HepG2 (cell line): ENCODE measurements at regions not wholly inside any gene's neighbourhood (a gene's known extent, or its start where the extent isn't known, plus 50 kb on each side); places are given as distances from the start of the nearest gene placed in this dataset.

Source experiments
- ATAC-seq: fragments of 200-7000 bp; cut with Tn5 transposase; 3 replicates; pipeline ENCODE4 v1.9.1; 2020; ENCODE audit warnings: mild to moderate bottlenecking, moderate library complexity
- BruUV-seq: library from RNA; stranded (reverse); fragments of 400-500 nt; replicated peaks from 2 replicates; lab custom pipeline; 2021; lab: Mats Ljungman, UMichigan
- CTCF ChIA-PET: fragments of 300-600 bp; formaldehyde crosslinking; extraction: SDS; loops from one replicate; lab custom pipeline; 2021; ENCODE audit warnings: low total read pairs, inconsistent platforms, low intra/inter-chr PET ratio; lab: Yijun Ruan, JAX
- POLR2A ChIA-PET: fragments of 350-600 bp; sonication (Branson Sonifier 250); formaldehyde crosslinking; loops from one replicate; lab custom pipeline; 2020; ENCODE audit warnings: antibody characterized with exemption, inconsistent platforms; lab: Yijun Ruan, JAX
- DNase-seq: peaks from one replicate; pipeline ENCODE4 v3.0.0-alpha.2; 2015; ENCODE audit warnings: low spot score
- FAIRE-seq: peaks from 3 replicates; lab custom pipeline; 2011; peaks lifted over from hg19 to GRCh38; lab: Jason Lieb, UNC
- H2AFZ ChIP-seq: one replicate; pipeline ENCODE4 v1.6.1; 2011; ENCODE audit warnings: low read length, inconsistent platforms
- H3K27ac ChIP-seq: fragments of 300-600 bp; 3 replicates; pipeline ENCODE4 v1.8.0; 2011; ENCODE audit warnings: mixed run types, mild to moderate bottlenecking, mixed read lengths, low read length, inconsistent platforms; ENCODE audit not compliant: insufficient read depth; ENCODE audit errors: extremely low read length
- H3K27me3 ChIP-seq, 2 experiments: fragments of 200-600 bp in 1 of 2; 2 replicates in 1 of 2; 3 replicates in 1 of 2; pipeline versions ENCODE4 v1.6.0 to v1.8.0; 2011; ENCODE audit warnings: low read length in 2 of 2, mild to moderate bottlenecking in 2 of 2, moderate library complexity in 2 of 2, inconsistent platforms in 1 of 2; ENCODE audit not compliant: insufficient read depth in 2 of 2, control insufficient read depth in 1 of 2
- H3K36me3 ChIP-seq, 2 experiments: fragments of 200-600 bp in 1 of 2; replicated peaks in 1 of 2; 2 replicates in 1 of 2; 3 replicates in 1 of 2; pipeline versions ENCODE4 v1.5.1 to v1.8.0; 2011; ENCODE audit warnings: low read length in 2 of 2, inconsistent platforms in 1 of 2; ENCODE audit not compliant: insufficient read depth in 2 of 2, control insufficient read depth in 1 of 2
- H3K4me1 ChIP-seq: 2 replicates; pipeline ENCODE4 v1.5.1; 2012; ENCODE audit warnings: low read length, inconsistent platforms; ENCODE audit not compliant: insufficient read depth
- H3K4me2 ChIP-seq: 2 replicates; pipeline ENCODE4 v1.6.0; 2011; ENCODE audit warnings: low read depth, low read length, inconsistent platforms
- H3K4me3 ChIP-seq, 3 experiments: fragments of 200-600 bp in 1 of 3; sonication (generic), shearing (Covaris generic) in 1 of 3; replicated peaks in 1 of 3; 2 replicates each; pipeline ENCODE4 v1.5.1; 2011 to 2016; ENCODE audit warnings: low read length in 3 of 3, inconsistent platforms in 2 of 3, low read depth in 2 of 3, mild to moderate bottlenecking in 2 of 3, control low read depth in 1 of 3, mixed read lengths in 1 of 3; ENCODE audit not compliant: insufficient read depth in 1 of 3
- H3K79me2 ChIP-seq: one replicate; pipeline ENCODE4 v1.6.1; 2011; ENCODE audit warnings: low read length, inconsistent platforms; ENCODE audit not compliant: insufficient read depth
- H3K9ac ChIP-seq: 2 replicates; pipeline ENCODE4 v1.6.0; 2011; ENCODE audit warnings: mild to moderate bottlenecking, low read depth, low read length, inconsistent platforms; ENCODE audit not compliant: insufficient read depth
- H3K9me3 ChIP-seq: 2 replicates; pipeline ENCODE4 v1.5.1; 2012; ENCODE audit warnings: mild to moderate bottlenecking, low read length
- H4K20me1 ChIP-seq: 2 replicates; pipeline ENCODE4 v1.6.0; 2011; ENCODE audit warnings: inconsistent platforms, mild to moderate bottlenecking, low read length, moderate library complexity; ENCODE audit not compliant: insufficient read depth
- ASH2L ChIP-seq: fragments of 300-600, 200-600 bp; sonication (generic); IDR thresholded peaks from 2 replicates; pipeline ENCODE4 v1.7.0; 2017; ENCODE audit warnings: low read depth, mild to moderate bottlenecking, moderate library complexity, mixed read lengths, low read length; ENCODE audit not compliant: insufficient read length
- BORCS8-MEF2B ChIP-seq: sonication (generic); formaldehyde crosslinking; IDR thresholded peaks from 2 replicates; pipeline ENCODE4 v1.8.0; 2022; ENCODE audit warnings: mild to moderate bottlenecking, missing genetic modification reagents
- CHCHD3 ChIP-seq: sonication (generic); formaldehyde crosslinking; IDR thresholded peaks from 2 replicates; pipeline ENCODE4 v1.8.0; 2022; ENCODE audit warnings: mild to moderate bottlenecking, missing genetic modification reagents, moderate library complexity
- ETV5 ChIP-seq: IDR thresholded peaks from 2 replicates; pipeline ENCODE4 v1.6.1; 2018; ENCODE audit warnings: missing biosample characterization, missing genetic modification reagents, inconsistent platforms, borderline replicate concordance
- GTF2F1 ChIP-seq: fragments of 150-350 bp; IDR thresholded peaks from 2 replicates; pipeline ENCODE4 v1.6.1; 2014; ENCODE audit warnings: low read length
- HES4 ChIP-seq: sonication (generic); formaldehyde crosslinking; IDR thresholded peaks from 2 replicates; pipeline ENCODE4 v1.9.0; 2021; ENCODE audit warnings: mild to moderate bottlenecking, missing genetic modification reagents, borderline replicate concordance
- JARID2 ChIP-seq: sonication (generic); formaldehyde crosslinking; IDR thresholded peaks from 2 replicates; pipeline ENCODE4 v1.8.1; 2023; ENCODE audit warnings: missing genetic modification reagents, inconsistent platforms; ENCODE audit not compliant: insufficient replicate concordance
- JDP2 ChIP-seq: sonication (generic); formaldehyde crosslinking; IDR thresholded peaks from 2 replicates; pipeline ENCODE4 v1.8.1; 2022; ENCODE audit warnings: missing genetic modification reagents, borderline replicate concordance
- KMT2A ChIP-seq: sonication (generic); formaldehyde crosslinking; IDR thresholded peaks from 2 replicates; pipeline ENCODE4 v1.4.0; 2020; ENCODE audit warnings: missing genetic modification reagents
- RFXANK ChIP-seq: IDR thresholded peaks from 2 replicates; pipeline ENCODE4 v1.6.1; 2016
- SRF ChIP-seq: IDR thresholded peaks from 2 replicates; pipeline ENCODE4 v1.6.1; 2011; ENCODE audit warnings: mild to moderate bottlenecking, low read depth, low read length, moderate library complexity
- SUZ12 ChIP-seq: fragments of 150-350 bp; IDR thresholded peaks from 2 replicates; pipeline ENCODE4 v1.6.1; 2014; ENCODE audit warnings: low read depth, low read length
- TCF7 ChIP-seq: sonication (generic); IDR thresholded peaks from 2 replicates; pipeline ENCODE4 v1.6.1; 2016; ENCODE audit warnings: antibody characterized with exemption, low read depth
- U2AF1 ChIP-seq: fragments of 200-400 bp; formaldehyde crosslinking; optimal IDR thresholded peaks from 2 replicates; pipeline ENCODE3; 2017; ENCODE audit warnings: mild to moderate bottlenecking, low read depth, low read length
- ZNF124 ChIP-seq: sonication (generic); formaldehyde crosslinking; IDR thresholded peaks from 2 replicates; pipeline ENCODE4 v1.4.0; 2020; ENCODE audit warnings: missing genetic modification reagents
- ZNF431 ChIP-seq: sonication (generic); formaldehyde crosslinking; IDR thresholded peaks from 2 replicates; pipeline ENCODE4 v1.9.0; 2022; ENCODE audit warnings: missing genetic modification reagents, low read depth, mild to moderate bottlenecking, borderline replicate concordance
- ZNF496 ChIP-seq: sonication (generic); formaldehyde crosslinking; IDR thresholded peaks from 2 replicates; pipeline ENCODE4 v1.8.1; 2023; ENCODE audit warnings: mild to moderate bottlenecking, moderate library complexity, missing genetic modification reagents; ENCODE audit not compliant: insufficient replicate concordance
- ZNF567 ChIP-seq: sonication (generic); formaldehyde crosslinking; IDR thresholded peaks from 2 replicates; pipeline ENCODE4 v1.8.1; 2023; ENCODE audit warnings: mild to moderate bottlenecking, missing genetic modification reagents, borderline replicate concordance
- ZNF572 ChIP-seq: sonication (generic); formaldehyde crosslinking; IDR thresholded peaks from 2 replicates; pipeline ENCODE4 v1.5.1; 2020; ENCODE audit warnings: mild to moderate bottlenecking, missing genetic modification reagents
- ZNF660 ChIP-seq: sonication (generic); formaldehyde crosslinking; IDR thresholded peaks from 2 replicates; pipeline ENCODE4 v1.5.1; 2020; ENCODE audit warnings: mild to moderate bottlenecking, low read depth, missing genetic modification reagents, borderline replicate concordance
- WGBS: methylation state at CpG from one replicate; pipeline ENCODE4 v1.1.6; 2017; ENCODE audit warnings: low lambda C conversion rate; 5-methylcytosine and 5-hydroxymethylcytosine counted together
- in situ Hi-C: cut with HindIII; loops from 2 replicates; pipeline ENCODE4 v1.10.0; 2017; ENCODE audit warnings: low pct_unique_long_range_greater_than_20kb; ENCODE audit not compliant: extremely low pct_ligation_motif_present
- intact Hi-C: fragments of 100-400 bp; cut with micrococcal nuclease; formaldehyde crosslinking; loops from one replicate; pipeline ENCODE4 v1.10.0; 2022; ENCODE audit not compliant: unreplicated experiment

GRCh38 chr2:122514451-122514996 lies 759.1 kb downstream of the TSN start:
- H3K9ac ChIP-seq: no peak overlapping the region
- ATAC-seq: no peak
- 11% methylated on average over 7 of the region's 7 CpGs for WGBS
- H2AFZ ChIP-seq: no peak overlapping the region
- H3K4me3 ChIP-seq: no peak overlapping the region
- H3K36me3 ChIP-seq: no peaks in the 10 kb centered on the region
- CTCF ChIA-PET: no interaction called here
- in situ Hi-C loops (no loop called here), intact Hi-C loops (no loop called here)
- no peaks in the 10 kb centered on the region for H3K79me2 ChIP-seq
- no peak overlapping the region for H3K4me2 ChIP-seq
- TF ChIP-seq JDP2 (no peak), U2AF1 (no peak), HES4 (CRISPR knock-in tag) (no peak), ASH2L (no peak), KMT2A (CRISPR knock-in tag) (no peak), BORCS8-MEF2B (CRISPR knock-in tag) (no peak), GTF2F1 (no peak), ZNF572 (CRISPR knock-in tag) (no peak), RFXANK (CRISPR knock-in tag) (no peak)
- BruUV-seq: no TSS peak
- H3K9me3 ChIP-seq: peaks cover 10% of the 10 kb centered on the region; the same call in 1 of the 2 replicates
- no peak for FAIRE-seq
- no peaks in the 10 kb centered on the region for H4K20me1 ChIP-seq
- no peaks in the 10 kb centered on the region for H3K4me1 ChIP-seq
- DNase-seq: no peak
- no peak overlapping the region for H3K27ac ChIP-seq
- POLR2A ChIA-PET: no interaction called here
- 0 out of 5 replicates have a peak, but pooled peaks cover 0 to 1% of the 10 kb centered on the region in 2 experiments for H3K27me3 ChIP-seq

GRCh38 chr2:122515731-122516290 lies 760.4 kb downstream of the TSN start:
- 8% methylated on average over 5 of the region's 5 CpGs for WGBS
- Histone ChIP-seq H3K79me2 (no peaks in the 10 kb centered on the region), H3K4me1 (no peaks in the 10 kb centered on the region), H3K36me3 (no peaks in the 10 kb centered on the region), H3K27me3 (0 out of 5 replicates have a peak, but pooled peaks cover 0 to 1% of the 10 kb centered on the region in 2 experiments), H3K4me2 (no peak overlapping the region), H3K27ac (no peak overlapping the region), H3K9me3 (peaks cover 18% of the 10 kb centered on the region; the same call in 1 of the 2 replicates), H3K9ac (no peak overlapping the region), H3K4me3 (no peak overlapping the region), H4K20me1 (no peaks in the 10 kb centered on the region), H2AFZ (no peak overlapping the region)
- no peak for DNase-seq
- no peak for ATAC-seq
- BruUV-seq: no TSS peak
- CTCF ChIA-PET: no interaction called here
- intact Hi-C loops: no loop called here
- POLR2A ChIA-PET: no interaction called here
- FAIRE-seq: no peak
- in situ Hi-C loops: no loop called here
- no peak for TF ChIP-seq SRF
- TF ChIP-seq ETV5 (CRISPR knock-in tag): no peak
- TF ChIP-seq ZNF124 (CRISPR knock-in tag): no peak
- TF ChIP-seq ZNF567 (CRISPR knock-in tag): no peak
- no peak for TF ChIP-seq SUZ12
- no peak for TF ChIP-seq ZNF660 (CRISPR knock-in tag)
- TF ChIP-seq ZNF496 (CRISPR knock-in tag): no peak
- TF ChIP-seq TCF7: no peak
- no peak for TF ChIP-seq CHCHD3 (CRISPR knock-in tag)
- TF ChIP-seq JARID2 (CRISPR knock-in tag): no peak
- no peak for TF ChIP-seq ZNF431
